ENCODE measurements at regions not wholly inside any gene's neighbourhood (a gene's known extent, or its start where the extent isn't known, plus 50 kb on each side); places are given as distances from the start of the nearest gene placed in this dataset.

GRCh38 chr10:25756784-25757183, 177.2 kb upstream of the MYO3A start:
- no peak overlapping the region for H3K14ac ChIP-seq (ENCODE audit: insufficient read length)
- no peak overlapping the region for H2BK15ac ChIP-seq (ENCODE audit: low read length)
- H2BK120ac ChIP-seq (replicated peaks; ENCODE audit: low read depth, low read length) = no peak overlapping the region
- DNase-seq (ENCODE audit: low read depth in 1 of 2, low spot score in 2 of 2) = no peak
- H2AK5ac ChIP-seq (ENCODE audit: low read depth, low read length) = no peak overlapping the region
- H3K4me3 ChIP-seq (ENCODE audit: extremely low read depth in 1 of 4, insufficient read depth in 2 of 4, low read depth in 3 of 4, low read length in 4 of 4) = no peak overlapping the region
- ChIA-PET CTCF (ENCODE audit: partially characterized antibody) (interaction anchor here (0.7 to 3.4 kb wide), 23 partner anchors 12 to 969 kb away, joined by 3 to 27 read pairs (median 5); no protein-coding TSS in a partner anchor), POLR2A (ENCODE audit: partially characterized antibody) (interaction anchor here (1.1 kb wide), 1 partner anchor 10 kb away, joined by 3 read pairs; no protein-coding TSS in a partner anchor)
- no peaks in the 10 kb centered on the region for H3K79me2 ChIP-seq (ENCODE audit: control insufficient read depth in 1 of 2, insufficient read depth in 2 of 2, low read length in 2 of 2)
- no peaks in the 10 kb centered on the region for H3K9me3 ChIP-seq (ENCODE audit: insufficient read depth in 2 of 2, low read depth in 1 of 2, low read length in 1 of 2)
- H3K79me1 ChIP-seq (ENCODE audit: low read depth, low read length) = no peaks in the 10 kb centered on the region
- no peak overlapping the region for H4K5ac ChIP-seq (ENCODE audit: insufficient read length, low read depth, low read length)
- H3K27me3 ChIP-seq (replicated peaks in 1 of 4; ENCODE audit: control insufficient read depth in 3 of 4, extremely low read depth in 1 of 4, insufficient read depth in 3 of 4, low read length in 3 of 4) = no peaks in the 10 kb centered on the region
- H4K91ac ChIP-seq (replicated peaks; ENCODE audit: insufficient read length, low read length) = no peak overlapping the region
- H3K4me1 ChIP-seq (replicated peaks in 1 of 4; ENCODE audit: control insufficient read depth in 3 of 4, insufficient read depth in 4 of 4, low read length in 3 of 4) = peaks cover 0 to 5% (median 2%) of the 10 kb centered on the region in 4 experiments; a peak in 3 of 7 replicates
- no peak for FAIRE-seq
- H3K4me2 ChIP-seq (ENCODE audit: insufficient read depth in 1 of 2, low read depth in 2 of 2, low read length in 2 of 2) = no peak overlapping the region
- no peak overlapping the region for H3K27ac ChIP-seq (ENCODE audit: low read depth, low read length)
- no peak overlapping the region for H4K8ac ChIP-seq (ENCODE audit: extremely low read depth, insufficient read depth, low read length)
- no peak overlapping the region for H3K9ac ChIP-seq (replicated peaks in 1 of 4; ENCODE audit: extremely low read depth in 1 of 4, low read depth in 3 of 4, low read length in 3 of 4)
- H3K23ac ChIP-seq (ENCODE audit: insufficient read length) = no peak overlapping the region
- no peak overlapping the region for H3K4ac ChIP-seq (replicated peaks; ENCODE audit: insufficient read length, low read depth, low read length)
- no peak overlapping the region for H3K56ac ChIP-seq (replicated peaks; ENCODE audit: insufficient read length, low read depth, low read length)
- H3K36me3 ChIP-seq (ENCODE audit: control insufficient read depth in 2 of 4, insufficient read depth in 4 of 4, low read length in 3 of 4) = no peaks in the 10 kb centered on the region
- no peaks in the 10 kb centered on the region for H4K20me1 ChIP-seq (replicated peaks in 1 of 2; ENCODE audit: control insufficient read depth in 1 of 2, insufficient read depth in 2 of 2, low read length in 2 of 2)
- H2AFZ ChIP-seq (ENCODE audit: low read length) = no peak overlapping the region
- WGBS, 2 experiments (ENCODE audit: extremely low coverage in 1 of 2, insufficient coverage in 1 of 2, insufficient read length in 1 of 2, insufficient replicate concordance in 2 of 2, low coverage in 1 of 2, low lambda C conversion rate in 2 of 2, missing lambda C conversion rate in 1 of 2) = 98% methylated on average over 21 of the region's 24 CpGs; no CpG with 5 or more reads in 1 of the 2 experiments
- H3K23me2 ChIP-seq (ENCODE audit: low read depth, low read length) = no peaks in the 10 kb centered on the region
- no peak overlapping the region for H2BK5ac ChIP-seq (ENCODE audit: low read depth, low read length)
- H2BK12ac ChIP-seq (ENCODE audit: low read depth, low read length) = no peak overlapping the region
- H3K18ac ChIP-seq (ENCODE audit: extremely low read depth, low read length) = no peak overlapping the region
- no peak overlapping the region for H2BK20ac ChIP-seq (ENCODE audit: low read length)
- TF ChIP-seq FOSL1 (IDR thresholded peaks at IDR 0.05; ENCODE audit: insufficient read depth, low read depth, low read length) (no peak), HDAC2 (IDR thresholded peaks at IDR 0.05; ENCODE audit: borderline replicate concordance in 1 of 2, low read depth in 2 of 2, low read length in 2 of 2) (no peak), SRF (IDR thresholded peaks at IDR 0.05; ENCODE audit: low read depth, low read length) (no peak), KDM4A (IDR thresholded peaks at IDR 0.05; ENCODE audit: low read depth, low read length, severe bottlenecking) (no peak), TBP (IDR thresholded peaks at IDR 0.05; ENCODE audit: low read depth, low read length) (no peak), POLR2A (IDR thresholded peaks at IDR 0.05; ENCODE audit: control extremely low read depth in 1 of 2, low read depth in 2 of 2, low read length in 2 of 2) (no peak), KDM1A (IDR thresholded peaks at IDR 0.05; ENCODE audit: borderline replicate concordance, low read length) (no peak), ATF2 (IDR thresholded peaks at IDR 0.05; ENCODE audit: low read length) (no peak), POLR2AphosphoS5 (IDR thresholded peaks at IDR 0.05; ENCODE audit: low read depth, low read length) (no peak), ASH2L (IDR thresholded peaks at IDR 0.05; ENCODE audit: low read length) (no peak), CTBP2 (IDR thresholded peaks at IDR 0.05; ENCODE audit: borderline replicate concordance, insufficient read depth, insufficient read length, low read length) (no peak), EP300 (IDR thresholded peaks at IDR 0.05; ENCODE audit: borderline replicate concordance in 1 of 2, low read depth in 2 of 2, low read length in 2 of 2) (no peak), JUN (IDR thresholded peaks at IDR 0.05; ENCODE audit: low read depth, low read length) (no peak)
